Loucy (cell line): ENCODE measurements at regions not wholly inside any gene's neighbourhood (a gene's known extent, or its start where the extent isn't known, plus 50 kb on each side); places are given as distances from the start of the nearest gene placed in this dataset.

Experiments
- H2AFZ ChIP-seq: fragments of 200-600 bp; sonication (generic); 2 replicates; pipeline ENCODE4 v1.6.0; 2016; ENCODE audit warnings: antibody characterized with exemption, mild to moderate bottlenecking, low read length, moderate library complexity
- H3F3A ChIP-seq: fragments of 200-600 bp; 2 replicates; pipeline ENCODE4 v1.6.0; 2016; ENCODE audit warnings: antibody characterized with exemption, low read depth, mild to moderate bottlenecking
- H3K27me3 ChIP-seq: fragments of 200-600 bp; sonication (generic); 2 replicates; pipeline ENCODE4 v1.6.1; 2014; ENCODE audit warnings: low read length, mild to moderate bottlenecking; ENCODE audit not compliant: insufficient read depth, poor library complexity, severe bottlenecking
- H3K36me3 ChIP-seq: fragments of 200-600 bp; sonication (generic); 2 replicates; pipeline ENCODE4 v1.6.1; 2016; ENCODE audit warnings: low read length; ENCODE audit not compliant: insufficient read depth
- H3K4me1 ChIP-seq: fragments of 200-600 bp; sonication (generic); 2 replicates; pipeline ENCODE4 v1.5.1; 2014; ENCODE audit warnings: low read length, mild to moderate bottlenecking; ENCODE audit not compliant: insufficient read depth, poor library complexity, severe bottlenecking
- H3K4me2 ChIP-seq: fragments of 200-600 bp; sonication (generic); 2 replicates; pipeline ENCODE4 v1.6.0; 2014; ENCODE audit warnings: antibody characterized with exemption, low read length, low read depth, mild to moderate bottlenecking; ENCODE audit not compliant: poor library complexity, severe bottlenecking
- H3K4me3 ChIP-seq: fragments of 200-600 bp; sonication (generic); 2 replicates; pipeline ENCODE4 v1.5.1; 2014; ENCODE audit warnings: low read length, mild to moderate bottlenecking, mixed read lengths; ENCODE audit not compliant: poor library complexity, severe bottlenecking
- H3K79me2 ChIP-seq: fragments of 200-600 bp; sonication (generic); 2 replicates; pipeline ENCODE4 v1.6.1; 2014; ENCODE audit warnings: low read length; ENCODE audit not compliant: insufficient read depth
- H3K9ac ChIP-seq: fragments of 200-600 bp; sonication (generic); 2 replicates; pipeline ENCODE4 v1.6.0; 2014; ENCODE audit warnings: mild to moderate bottlenecking, low read depth, low read length, moderate library complexity; ENCODE audit not compliant: poor library complexity, severe bottlenecking
- H3K9me2 ChIP-seq: fragments of 200-600 bp; sonication (generic); replicated peaks from 2 replicates; pipeline ENCODE4 v1.6.1; 2016; ENCODE audit warnings: low read depth, low read length, mixed read lengths
- H3K9me3 ChIP-seq: fragments of 200-600 bp; sonication (generic); 2 replicates; pipeline ENCODE4 v1.6.1; 2014; ENCODE audit warnings: mild to moderate bottlenecking, antibody characterized with exemption, low read length, low read depth; ENCODE audit not compliant: insufficient read depth
- H4K20me1 ChIP-seq: fragments of 200-600 bp; sonication (generic); 2 replicates; pipeline ENCODE4 v1.6.0; 2014; ENCODE audit warnings: antibody characterized with exemption, low read length, mild to moderate bottlenecking; ENCODE audit not compliant: insufficient read depth, poor library complexity, severe bottlenecking
- CTCF ChIP-seq: fragments of 200-600 bp; sonication (generic); conservative IDR thresholded peaks from 2 replicates; pipeline ENCODE4 v1.5.1; 2014; ENCODE audit warnings: mild to moderate bottlenecking, antibody characterized with exemption, low read length
- EZH2phosphoT487 ChIP-seq: fragments of 200-600 bp; IDR thresholded peaks from 2 replicates; pipeline ENCODE4 v1.6.1; 2018; ENCODE audit warnings: antibody characterized with exemption, mild to moderate bottlenecking, moderate library complexity, borderline replicate concordance

GRCh38 chr1:233442026-233442780, 114.7 kb downstream of the MAP3K21 start:
- Histone ChIP-seq H3K9me2 (no peaks in the 10 kb centered on the region), H3K79me2 (no peaks in the 10 kb centered on the region), H3K4me3 (no peak overlapping the region), H3K36me3 (no peaks in the 10 kb centered on the region), H2AFZ (peak overlapping the region; percentile 69; the same call in 1 of the 2 replicates), H3K9ac (no peak overlapping the region), H3K27me3 (no peaks in the 10 kb centered on the region), H4K20me1 (no peaks in the 10 kb centered on the region), H3K4me1 (peaks cover 10% of the 10 kb centered on the region), H3F3A (no peaks in the 10 kb centered on the region), H3K9me3 (peaks cover 4% of the 10 kb centered on the region; the same call in 1 of the 2 replicates), H3K4me2 (no peak overlapping the region)
- TF ChIP-seq CTCF, result no peak
- no peak for TF ChIP-seq EZH2phosphoT487

DNA sequence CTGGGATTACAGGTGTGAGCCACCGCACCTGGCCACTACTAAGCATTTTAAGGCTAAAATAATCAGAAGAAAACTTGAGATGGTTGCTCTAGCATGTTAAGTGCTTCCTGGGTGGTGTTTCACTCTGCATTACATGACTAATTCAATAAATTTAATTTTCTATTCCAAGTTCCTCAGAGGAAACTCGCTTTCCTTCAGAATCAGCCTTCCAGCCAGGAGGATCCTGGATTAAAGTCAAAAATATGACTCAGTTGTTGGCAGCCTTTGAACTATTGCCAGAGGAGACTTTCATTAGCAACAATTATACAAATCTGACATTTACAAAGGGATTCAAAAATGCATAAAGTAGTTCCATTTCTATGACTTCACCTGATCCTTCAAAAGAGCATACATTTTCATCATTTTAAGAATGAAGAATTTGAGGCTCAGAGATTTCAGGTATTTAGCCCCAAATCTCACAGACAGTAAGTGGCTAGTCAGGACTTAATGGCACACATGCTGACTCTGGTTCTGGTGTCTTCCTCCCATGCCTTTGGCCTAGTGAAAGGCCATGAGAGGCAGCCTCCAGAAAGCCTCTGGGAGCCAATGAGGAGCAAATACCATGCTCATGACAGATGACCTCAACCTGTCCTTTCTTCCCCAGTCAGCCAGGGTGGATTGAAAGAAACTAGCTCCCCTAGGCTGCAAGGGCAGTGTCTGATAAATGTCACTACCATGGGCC, 115.7 kb downstream of the MAP3K21 start:
- Histone ChIP-seq H3K9me2 (no peaks in the 10 kb centered on the region), H3K9me3 (peaks cover 4% of the 10 kb centered on the region; the same call in 1 of the 2 replicates)
- no peak for TF ChIP-seq CTCF
- no peak for TF ChIP-seq EZH2phosphoT487

DNA sequence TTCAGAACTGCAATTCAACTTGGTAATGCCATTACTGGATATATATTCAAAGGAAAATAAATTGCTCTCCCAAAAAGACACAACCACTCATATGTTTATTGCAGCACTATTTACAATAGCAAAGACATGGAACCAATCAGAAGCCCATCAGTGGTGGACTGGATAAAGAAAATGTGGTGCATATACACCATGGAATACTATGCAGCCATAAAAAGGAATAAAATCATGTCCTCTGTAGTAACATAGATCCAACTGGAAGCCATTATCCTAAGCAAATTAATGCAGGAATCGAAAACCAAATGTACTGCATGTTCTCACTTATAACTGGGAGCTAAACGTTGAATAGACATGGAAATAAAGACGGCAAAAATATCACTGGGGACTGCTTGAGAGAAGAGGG, 117.0 kb downstream of the MAP3K21 start:
- Histone ChIP-seq H3K27me3 (no peaks in the 10 kb centered on the region), H4K20me1 (no peaks in the 10 kb centered on the region), H3K79me2 (no peaks in the 10 kb centered on the region), H2AFZ (no peak overlapping the region), H3K9me2 (no peaks in the 10 kb centered on the region), H3K4me2 (no peak overlapping the region), H3K36me3 (no peaks in the 10 kb centered on the region), H3K9ac (no peak overlapping the region), H3K4me3 (no peak overlapping the region), H3K4me1 (peaks cover 14% of the 10 kb centered on the region), H3F3A (no peaks in the 10 kb centered on the region), H3K9me3 (peaks cover 4% of the 10 kb centered on the region; the same call in 1 of the 2 replicates)
- TF ChIP-seq CTCF, result no peak
- no peak for TF ChIP-seq EZH2phosphoT487

More for the DNA sequence above, 115.7 kb downstream of the MAP3K21 start:
- Histone ChIP-seq H3F3A (no peaks in the 10 kb centered on the region), H3K79me2 (no peaks in the 10 kb centered on the region), H4K20me1 (no peaks in the 10 kb centered on the region), H3K36me3 (no peaks in the 10 kb centered on the region), H3K4me1 (peaks cover 14% of the 10 kb centered on the region), H3K4me2 (no peak overlapping the region), H2AFZ (no peak overlapping the region), H3K9ac (no peak overlapping the region), H3K27me3 (no peaks in the 10 kb centered on the region), H3K4me3 (no peak overlapping the region)
